Left colon (tissue), 2 donors: ENCODE measurements at regions not wholly inside any gene's neighbourhood (a gene's known extent, or its start where the extent isn't known, plus 50 kb on each side); places are given as distances from the start of the nearest gene placed in this dataset.

ENCODE experiments used
- ATAC-seq: fragments of 200-7000 bp; cut with Tn5 transposase; one replicate; pipeline ENCODE4 v1.9.1; 2020; ENCODE audit warnings: mild to moderate bottlenecking, moderate library complexity
- DNase-seq, 2 donors: peaks; one replicate each; pipeline ENCODE4 v3.0.0-alpha.2; 2020
- intact Hi-C, 2 donors: fragments of 100-400 bp; cut with DNase I in 1 of 2; cut with micrococcal nuclease in 1 of 2; formaldehyde crosslinking; loops; one replicate each; pipeline versions ENCODE4 v1.11.2 to v1.14.0; 2022; cut with DNase I, micrococcal nuclease
- donor health status: DM: no; HTN: no; CAD: no.
- donor health status: DM: yes; HTN: yes; CAD: no.

GRCh38 chr11:64490562-64491216 is 65.1 kb upstream of the SLC22A11 start:
- intact Hi-C loops: no loop called here
- ATAC-seq: no peak

GRCh38 chr11:64492561-64492960 is 63.2 kb upstream of the SLC22A11 start:
- no peak for ATAC-seq
- intact Hi-C loops: no loop called here
- DNase-seq: no peak

More at GRCh38 chr11:64490562-64491216, 65.1 kb upstream of the SLC22A11 start:
- DNase-seq: no peak

- intact Hi-C loops: no loop called here
- DNase-seq: no peak
- no peak for ATAC-seq
Observed at GRCh38 chr11:64498136-64498535, 57.6 kb upstream of the SLC22A11 start.

- peak; percentile 37 to 56 for DNase-seq
- intact Hi-C loops: no loop called here
Observed at GRCh38 chr11:64499261-64500004, 56.3 kb upstream of the SLC22A11 start.

GRCh38 chr11:64500176-64501013 is 55.3 kb upstream of the SLC22A11 start:
- ATAC-seq (no peak), DNase-seq (no peak)
- intact Hi-C loops: no loop called here

More at GRCh38 chr11:64499261-64500004, 56.3 kb upstream of the SLC22A11 start:
- peak; percentile 84 for ATAC-seq

GRCh38 chr11:64501500-64502427 is 54.0 kb upstream of the SLC22A11 start:
- intact Hi-C loops: no loop called here
- ATAC-seq (peak; percentile 94), DNase-seq (peak; percentile 77 to 79)

- ATAC-seq: no peak
- no peak for DNase-seq
- intact Hi-C loops: no loop called here
Observed at GRCh38 chr11:64502634-64503033, 53.1 kb upstream of the SLC22A11 start.

GRCh38 chr11:64503186-64503753 is 52.5 kb upstream of the SLC22A11 start:
- intact Hi-C loops: no loop called here
- DNase-seq: no peak
- no peak for ATAC-seq

- no peak for ATAC-seq
- intact Hi-C loops: no loop called here
- no peak for DNase-seq
Observed at GRCh38 chr11:64504999-64505398, 50.7 kb upstream of the SLC22A11 start.
